GM20431 (cell line): ENCODE measurements at regions not wholly inside any gene's neighbourhood (a gene's known extent, or its start where the extent isn't known, plus 50 kb on each side); places are given as distances from the start of the nearest gene placed in this dataset.

Source experiments
- in situ Hi-C: fragments of 300-500 bp; cut with MseI, MboI; formaldehyde crosslinking; loops from one replicate; pipeline ENCODE4 v1.15.0; 2020; ENCODE audit warnings: low sequenced_read_pairs; ENCODE audit not compliant: unreplicated experiment

DNA sequence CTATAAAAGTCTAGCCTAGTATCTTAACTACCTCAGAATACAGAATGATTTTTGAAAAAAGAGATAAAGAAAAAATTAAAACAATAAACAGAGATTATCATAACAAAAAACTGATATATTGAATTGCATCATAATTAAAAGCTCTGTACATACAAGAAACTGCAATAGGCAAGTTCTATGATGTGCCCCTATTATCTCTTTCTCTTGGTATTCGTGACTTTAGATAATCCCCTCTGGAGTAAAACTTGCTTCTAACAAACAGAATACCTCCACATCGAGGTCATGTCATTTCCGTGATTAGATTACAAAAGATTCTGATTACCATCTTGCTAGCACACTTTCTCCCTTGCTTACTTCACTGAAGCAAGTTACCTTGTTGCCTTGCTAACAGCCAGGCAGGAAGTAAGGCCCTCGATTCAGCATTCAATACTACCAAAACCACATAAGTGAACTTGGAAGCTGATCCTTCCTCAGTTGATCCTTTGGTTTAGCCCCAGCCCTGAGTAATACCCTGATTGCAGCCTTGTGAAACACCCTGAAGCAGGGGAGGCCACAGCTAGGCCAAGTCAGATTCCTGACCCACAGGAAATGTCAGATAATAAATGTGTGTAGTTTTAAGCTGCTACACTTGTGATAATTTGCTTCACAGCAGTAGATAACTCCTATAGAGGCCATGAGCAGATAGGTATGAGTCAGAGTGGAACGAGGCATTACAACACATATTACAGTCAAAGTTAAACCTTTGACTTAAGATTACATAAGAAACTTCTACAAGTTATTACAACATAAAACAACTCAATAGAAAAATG, 53.7 kb upstream of the TMX4 start:
- in situ Hi-C loops, result loop anchor here (25.0 kb wide), 1 partner anchor 639 kb away; no protein-coding TSS in a partner anchor

DNA sequence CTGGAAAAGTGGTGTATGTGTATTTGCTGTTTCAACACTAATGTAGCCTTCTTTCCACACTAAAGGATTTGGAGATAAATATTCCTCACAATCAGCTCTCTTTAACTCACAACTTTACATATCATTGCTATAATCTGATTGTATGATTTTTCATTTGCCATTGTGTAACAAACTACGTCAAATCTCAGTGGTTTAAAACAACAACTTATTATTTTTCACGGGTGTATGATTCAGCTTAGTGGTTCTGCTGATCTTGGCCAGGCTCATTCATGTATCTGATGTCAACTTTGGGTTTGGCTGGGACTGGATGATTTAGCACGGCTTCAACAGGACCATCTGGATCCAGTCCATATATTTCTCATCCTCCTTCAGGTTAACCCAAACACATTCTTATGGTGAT, 55.4 kb upstream of the TMX4 start:
- in situ Hi-C loops, result loop anchor here (25.0 kb wide), 1 partner anchor 637 kb away; no protein-coding TSS in a partner anchor

DNA sequence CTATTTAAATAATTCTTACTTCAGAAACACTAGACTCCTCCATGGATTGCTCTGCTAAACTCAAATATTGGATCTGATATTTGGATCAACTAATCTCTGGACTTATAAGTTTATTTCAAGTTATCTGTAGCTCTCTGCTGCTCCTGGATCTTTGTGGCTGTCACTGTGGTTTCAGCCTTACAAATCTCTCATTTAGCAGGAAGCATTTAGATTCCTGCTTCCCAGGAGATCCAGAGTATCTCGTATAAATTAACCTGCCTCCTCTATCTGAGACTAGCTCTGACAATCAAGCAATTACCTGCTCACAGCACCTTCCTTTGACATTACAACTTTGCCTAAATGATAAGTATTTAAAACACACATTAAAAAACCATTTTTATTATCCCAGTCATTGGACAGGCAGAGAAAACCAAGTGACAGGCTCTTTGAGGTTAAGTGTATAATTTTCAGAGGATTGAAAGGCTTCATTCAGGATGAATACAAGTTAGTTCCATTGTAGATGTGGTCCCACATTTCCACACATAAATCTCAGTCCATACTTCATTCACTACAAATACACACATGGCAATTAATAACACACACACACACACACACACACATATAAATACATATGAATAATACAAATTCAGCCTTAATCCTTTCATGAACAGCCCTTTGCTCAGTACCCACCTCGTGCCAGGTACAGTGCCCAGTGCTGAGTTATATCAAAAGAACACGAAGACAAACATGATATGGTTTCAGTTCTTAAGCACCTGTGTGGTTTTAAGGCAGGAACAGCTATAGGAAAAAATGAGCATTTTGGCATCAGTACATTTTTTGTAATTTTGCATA, 55.5 kb upstream of the PLCB1 start:
- in situ Hi-C loops, result no loop called here

DNA sequence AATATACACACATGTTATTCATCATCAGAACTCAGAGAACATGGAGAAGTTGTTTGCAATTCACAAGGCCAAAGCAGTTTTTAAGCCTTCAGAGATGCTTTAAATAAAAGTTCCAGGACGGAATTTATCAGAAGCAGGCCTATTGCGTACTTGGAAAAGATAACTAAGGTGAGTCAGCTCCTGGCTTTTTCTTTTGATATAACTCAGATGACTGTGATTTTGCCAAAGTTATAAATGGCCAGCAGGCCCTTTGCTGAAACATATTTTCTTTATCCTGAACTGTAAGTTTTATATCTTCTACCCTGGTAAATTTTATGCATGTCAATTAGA, 55.0 kb upstream of the PLCB1 start:
- in situ Hi-C loops, result no loop called here

DNA sequence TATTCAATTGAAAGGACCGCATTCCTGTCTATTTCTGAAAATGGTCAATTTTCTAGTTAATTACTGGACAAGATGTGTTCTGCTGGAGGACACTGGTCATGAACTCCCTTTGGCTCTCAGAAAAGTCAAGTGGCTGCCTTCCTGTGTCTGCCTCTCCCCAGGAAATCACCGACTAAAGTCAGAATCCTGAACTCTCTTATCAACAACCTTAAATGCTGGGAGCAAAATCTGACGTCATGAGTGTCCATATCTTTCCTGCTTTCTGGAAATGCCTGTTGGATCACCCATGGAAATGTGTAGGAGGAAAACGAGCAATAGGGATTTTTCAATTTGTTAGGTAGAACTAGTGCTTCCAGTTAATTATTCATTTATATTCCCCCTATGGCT, 53.5 kb upstream of the PLCB1 start:
- in situ Hi-C loops, result no loop called here

DNA sequence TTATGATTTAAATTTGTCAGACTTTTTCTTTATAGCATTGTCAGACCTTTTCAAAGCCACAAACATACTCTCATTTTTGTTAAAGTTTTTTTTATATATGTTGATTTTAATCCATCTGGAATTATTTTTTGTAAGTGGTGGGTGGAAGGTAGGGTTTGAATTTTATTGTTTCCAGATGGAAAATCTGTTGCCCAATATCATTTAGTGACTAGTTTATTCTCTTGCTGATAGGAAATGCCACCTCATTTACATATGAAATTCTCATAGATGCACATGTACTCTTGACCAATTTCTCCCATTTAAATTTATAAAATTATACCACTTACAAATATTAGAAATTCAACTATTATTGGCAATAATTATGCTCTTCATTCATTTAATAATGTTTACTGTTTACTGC, 52.1 kb upstream of the PLCB1 start:
- in situ Hi-C loops, result no loop called here

DNA sequence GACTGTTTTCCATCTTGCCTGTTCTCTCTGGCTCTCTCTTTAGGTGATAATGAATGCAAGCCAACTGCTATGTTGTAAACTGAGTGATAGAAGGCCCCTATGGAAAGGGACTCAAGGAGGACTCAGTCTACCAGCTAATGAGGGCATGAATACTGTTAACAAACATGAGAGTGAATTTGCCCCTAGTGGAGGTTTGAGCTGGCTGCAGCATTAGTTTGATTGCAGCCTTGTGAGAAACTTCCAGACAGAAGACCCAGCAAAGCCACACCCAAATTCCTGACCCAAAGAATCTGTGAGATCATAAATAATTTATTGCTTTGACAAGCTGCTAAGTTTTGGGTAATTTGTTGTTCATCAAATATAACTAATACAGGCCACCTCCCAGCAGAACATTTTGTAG, 50.0 kb upstream of the PLCB1 start:
- in situ Hi-C loops, result no loop called here
